A549 (cell line): ENCODE measurements at regions not wholly inside any gene's neighbourhood (a gene's known extent, or its start where the extent isn't known, plus 50 kb on each side); places are given as distances from the start of the nearest gene placed in this dataset.

Source experiments
- ATAC-seq, 2 experiments: fragments of 200-7000 bp in 1 of 2; fragments of >200 bp in 1 of 2; cut with Nextera tagmentation in 1 of 2; cut with Tn5 transposase in 1 of 2; 3 replicates each; pipeline versions ENCODE4 v1.8.0 to v1.9.1; 2018 to 2020; ENCODE audit warnings: mild to moderate bottlenecking in 1 of 2, moderate library complexity in 1 of 2
- CTCF ChIA-PET: fragments of 300-600 bp; sonication (Branson Sonifier 250); formaldehyde crosslinking; extraction: SDS; loops from one replicate; lab custom pipeline; 2021; ENCODE audit warnings: antibody characterized with exemption, inconsistent platforms; lab: Yijun Ruan, JAX
- POLR2A ChIA-PET: fragments of 350-600 bp; formaldehyde crosslinking; extraction: SDS; loops from one replicate; lab custom pipeline; 2021; ENCODE audit warnings: antibody characterized with exemption, inconsistent platforms; lab: Yijun Ruan, JAX
- DNase-seq, 2 experiments: peaks; one replicate each; pipeline versions ENCODE4 v3.0.0 to v3.0.0-alpha.2; 2011 to 2016; ENCODE audit warnings: low read depth in 1 of 2, low spot score in 1 of 2
- FAIRE-seq: peaks from 2 replicates; lab custom pipeline; 2011; peaks lifted over from hg19 to GRCh38; lab: Jason Lieb, UNC
- H3K27ac ChIP-seq, 2 experiments: fragments of >200 bp; sonication (Bioruptor Twin); formaldehyde crosslinking; 3 replicates each; pipeline ENCODE4 v1.5.1; 2016 to 2017
- H3K4me1 ChIP-seq: fragments of >200 bp; sonication (Bioruptor Twin); formaldehyde crosslinking; 3 replicates; pipeline ENCODE4 v1.6.1; 2016
- H3K4me2 ChIP-seq: fragments of >200 bp; sonication (Bioruptor Twin); formaldehyde crosslinking; 3 replicates; pipeline ENCODE4 v1.6.1; 2016
- H3K4me3 ChIP-seq: fragments of >200 bp; sonication (Bioruptor Twin); formaldehyde crosslinking; 3 replicates; pipeline ENCODE4 v1.5.1; 2016
- H3K9me3 ChIP-seq: fragments of >200 bp; sonication (Bioruptor Twin); formaldehyde crosslinking; 3 replicates; pipeline ENCODE4 v1.6.1; 2016
- CBX8 ChIP-seq: fragments of 200-600 bp; sonication (generic); IDR thresholded peaks from 2 replicates; pipeline ENCODE4 v1.6.1; 2016
- CHD4 ChIP-seq: fragments of 200-600 bp; sonication (generic); IDR thresholded peaks from 2 replicates; pipeline ENCODE4 v1.6.1; 2016; ENCODE audit warnings: antibody characterized with exemption, mild to moderate bottlenecking, borderline replicate concordance
- EHF ChIP-seq: fragments of 250-450 bp; sonication (Bioruptor Pico); IDR thresholded peaks from 2 replicates; pipeline ENCODE4 v1.5.0; 2020; ENCODE audit warnings: mild to moderate bottlenecking
- EHMT2 ChIP-seq: fragments of 200-600 bp; sonication (generic); IDR thresholded peaks from 2 replicates; pipeline ENCODE4 v1.6.1; 2016; ENCODE audit warnings: antibody characterized with exemption, low read depth, mild to moderate bottlenecking, moderate library complexity
- ESRRA ChIP-seq: fragments of 150-350 bp; IDR thresholded peaks from 2 replicates; pipeline ENCODE4 v1.6.1; 2014; ENCODE audit warnings: mild to moderate bottlenecking, low read length, borderline replicate concordance
- FOSL2 ChIP-seq, 2 experiments: fragments of 450-650 bp in 1 of 2; fragments of >200 bp in 1 of 2; sonication (Bioruptor Twin) in 1 of 2; formaldehyde crosslinking; IDR thresholded peaks; 2 replicates each; pipeline versions ENCODE4 v1.5.0 to v1.6.1; 2016 to 2020; ENCODE audit warnings: mild to moderate bottlenecking in 1 of 2, moderate library complexity in 1 of 2
- FOXS1 ChIP-seq: fragments of 250-450 bp; sonication (Bioruptor Pico); IDR thresholded peaks from 2 replicates; pipeline ENCODE4 v1.5.0; 2020; ENCODE audit warnings: mild to moderate bottlenecking, moderate library complexity
- GATA3 ChIP-seq: IDR thresholded peaks from 2 replicates; pipeline ENCODE4 v1.6.1; 2012; ENCODE audit warnings: borderline replicate concordance
- HDAC2 ChIP-seq: fragments of 200-600 bp; sonication (generic); IDR thresholded peaks from 2 replicates; pipeline ENCODE4 v1.6.1; 2016
- HOXB5 ChIP-seq: fragments of 250-450 bp; sonication (Bioruptor Pico); IDR thresholded peaks from 2 replicates; pipeline ENCODE4 v1.5.0; 2020; ENCODE audit warnings: mild to moderate bottlenecking, moderate library complexity
- JUN ChIP-seq, 2 experiments: fragments of >200 bp; sonication (Bioruptor Twin); formaldehyde crosslinking; IDR thresholded peaks; 2 replicates in 1 of 2; 3 replicates in 1 of 2; pipeline ENCODE4 v1.6.1; 2016 to 2017
- KDM1A ChIP-seq: fragments of 200-600 bp; sonication (generic); IDR thresholded peaks from 2 replicates; pipeline ENCODE4 v1.6.1; 2016; ENCODE audit warnings: low read depth, mild to moderate bottlenecking
- NFE2L2 ChIP-seq: fragments of 150-350 bp; conservative IDR thresholded peaks from 2 replicates; pipeline ENCODE4 v1.6.1; 2014; ENCODE audit warnings: low read length
- NPAS2 ChIP-seq: fragments of 250-450 bp; sonication (Bioruptor Pico); IDR thresholded peaks from 2 replicates; pipeline ENCODE4 v1.8.0; 2022; ENCODE audit warnings: mild to moderate bottlenecking, moderate library complexity, borderline replicate concordance
- PHF8 ChIP-seq: fragments of 200-600 bp; sonication (generic); IDR thresholded peaks from 2 replicates; pipeline ENCODE4 v1.6.1; 2016; ENCODE audit warnings: low read depth, mild to moderate bottlenecking, antibody characterized with exemption, moderate library complexity, borderline replicate concordance
- POLR2A ChIP-seq: IDR thresholded peaks from 2 replicates; pipeline ENCODE4 v1.6.1; 2012; ENCODE audit warnings: mild to moderate bottlenecking, low read length
- RAD21 ChIP-seq, 2 experiments: fragments of >200 bp in 1 of 2; sonication (Bioruptor Twin) in 1 of 2; formaldehyde crosslinking in 1 of 2; IDR thresholded peaks in 1 of 2; conservative IDR thresholded peaks in 1 of 2; 2 replicates in 1 of 2; 3 replicates in 1 of 2; pipeline ENCODE4 v1.6.1; 2012 to 2018; ENCODE audit warnings: inconsistent platforms in 1 of 2
- RARB ChIP-seq: fragments of 250-450 bp; sonication (Bioruptor Pico); IDR thresholded peaks from 2 replicates; pipeline ENCODE4 v1.8.0; 2021; ENCODE audit warnings: mild to moderate bottlenecking, moderate library complexity
- RFX5 ChIP-seq: fragments of 450-650 bp; IDR thresholded peaks from 2 replicates; pipeline ENCODE4 v1.7.1; 2014; ENCODE audit warnings: antibody characterized with exemption, mild to moderate bottlenecking, moderate library complexity
- SMC3 ChIP-seq: fragments of >200 bp; sonication (Bioruptor Twin); formaldehyde crosslinking; IDR thresholded peaks from 3 replicates; pipeline ENCODE4 v1.6.1; 2018; ENCODE audit warnings: inconsistent platforms
- TP53 ChIP-seq: fragments of 250-450 bp; sonication (Bioruptor Pico); IDR thresholded peaks from 2 replicates; pipeline ENCODE4 v1.5.0; 2021; ENCODE audit warnings: mild to moderate bottlenecking, moderate library complexity
- ZC3H11A ChIP-seq: fragments of 450-650 bp; IDR thresholded peaks from 2 replicates; pipeline ENCODE4 v1.6.1; 2014; ENCODE audit warnings: antibody characterized with exemption, mild to moderate bottlenecking
- ZFP36 ChIP-seq: fragments of 450-650 bp; IDR thresholded peaks from 2 replicates; pipeline ENCODE4 v1.6.1; 2014; ENCODE audit warnings: borderline replicate concordance; ENCODE audit not compliant: partially characterized antibody
- ZNF302 ChIP-seq: fragments of 250-450 bp; sonication (Bioruptor Pico); IDR thresholded peaks from 2 replicates; pipeline ENCODE4 v1.9.0; 2021; ENCODE audit warnings: inconsistent platforms, mild to moderate bottlenecking, moderate library complexity
- ZSCAN20 ChIP-seq: fragments of 250-450 bp; sonication (Bioruptor Pico); IDR thresholded peaks from 2 replicates; pipeline ENCODE4 v1.8.0; 2022; ENCODE audit warnings: mild to moderate bottlenecking, moderate library complexity
- WGBS: methylation state at CpG from one replicate; pipeline ENCODE4 v1.1.6; 2017; ENCODE audit errors: missing lambda C conversion rate; 5-methylcytosine and 5-hydroxymethylcytosine counted together
- TF ChIP-seq, protein P1 (sequence below): fragments of 200-600 bp; sonication (generic); IDR thresholded peaks from 2 replicates; pipeline ENCODE4 v1.6.1; 2016; ENCODE audit warnings: antibody characterized with exemption, mild to moderate bottlenecking, moderate library complexity
- TF ChIP-seq, protein P2 (sequence below): fragments of 250-450 bp; sonication (Bioruptor Pico); IDR thresholded peaks from 2 replicates; pipeline ENCODE4 v1.5.0; 2020; ENCODE audit warnings: low read depth, mild to moderate bottlenecking, moderate library complexity
- TF ChIP-seq, protein P3 (sequence below): fragments of 450-650 bp; IDR thresholded peaks from 2 replicates; pipeline ENCODE4 v1.6.1; 2014; ENCODE audit warnings: antibody characterized with exemption
- TF ChIP-seq, protein P4 (sequence below): IDR thresholded peaks from 2 replicates; pipeline ENCODE4 v1.6.1; 2012
- TF ChIP-seq, protein P5 (sequence below): IDR thresholded peaks from 2 replicates; pipeline ENCODE4 v1.6.1; 2012; ENCODE audit warnings: low read depth, borderline replicate concordance

DNA sequence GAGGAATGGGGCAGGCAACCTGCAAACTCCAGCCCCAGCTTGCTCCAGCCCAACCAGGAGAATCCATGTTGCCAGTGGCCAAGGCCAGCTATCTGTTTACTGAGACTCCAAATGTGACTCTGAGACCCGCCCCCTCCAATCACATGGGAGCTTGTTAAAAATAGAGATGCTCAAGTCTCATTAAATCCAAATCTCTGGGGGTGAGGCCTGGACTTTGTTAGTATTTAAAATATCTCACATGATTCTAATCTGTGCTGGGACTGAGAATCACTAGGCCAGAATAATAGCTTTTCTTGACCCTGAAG lies 224.2 kb upstream of the TBL1XR1 start:
- Histone ChIP-seq H3K27ac (peak overlapping the region; percentile 31 to 35; a peak in 3 of 6 replicates), H3K4me2 (no peak overlapping the region), H3K4me1 (peaks cover 12% of the 10 kb centered on the region; the same call in 2 of the 3 replicates), H3K4me3 (no peak overlapping the region), H3K9me3 (no peaks in the 10 kb centered on the region)
- POLR2A ChIA-PET = no interaction called here
- DNase-seq = no peak
- no peak for ATAC-seq
- no CpG with 5 or more reads among the region's 1 CpG for WGBS
- CTCF ChIA-PET = no interaction called here
- no peak for TF ChIP-seq ZFP36
- no peak for TF ChIP-seq ESRRA
- no peak for TF ChIP-seq CBX8
- TF ChIP-seq ZC3H11A = no peak
- TF ChIP-seq HDAC2 = no peak
- TF ChIP-seq ZNF302 = no peak
- TF ChIP-seq GATA3 = no peak
- TF ChIP-seq RFX5 = no peak
- TF ChIP-seq EHF = no peak
- TF ChIP-seq NPAS2 (CRISPR knock-in tag) = no peak
- FAIRE-seq = no peak

DNA sequence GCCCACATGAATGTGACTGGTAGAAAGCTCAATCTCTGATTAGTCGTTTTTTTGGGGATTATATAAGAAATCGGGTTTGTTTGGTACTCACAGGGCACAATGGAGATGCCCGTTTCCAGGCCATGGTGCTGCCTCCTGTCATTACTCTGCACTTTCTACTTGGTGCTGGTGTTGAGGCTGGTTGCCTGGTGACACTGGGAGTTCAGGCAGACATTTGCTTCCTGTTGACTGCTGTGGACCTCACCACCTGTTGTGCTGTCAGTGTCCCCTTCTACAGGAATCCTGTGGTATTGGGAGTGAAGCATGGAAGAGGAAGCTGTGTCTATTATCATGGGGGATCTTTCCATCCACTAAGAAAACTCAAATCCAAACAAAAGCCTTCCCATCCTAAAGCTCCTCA lies 227.2 kb upstream of the TBL1XR1 start:
- Histone ChIP-seq H3K4me2 (no peak overlapping the region), H3K27ac (no peak overlapping the region), H3K9me3 (no peaks in the 10 kb centered on the region), H3K4me3 (no peak overlapping the region), H3K4me1 (peaks cover 12% of the 10 kb centered on the region; the same call in 2 of the 3 replicates)
- TF ChIP-seq, protein P1, sequence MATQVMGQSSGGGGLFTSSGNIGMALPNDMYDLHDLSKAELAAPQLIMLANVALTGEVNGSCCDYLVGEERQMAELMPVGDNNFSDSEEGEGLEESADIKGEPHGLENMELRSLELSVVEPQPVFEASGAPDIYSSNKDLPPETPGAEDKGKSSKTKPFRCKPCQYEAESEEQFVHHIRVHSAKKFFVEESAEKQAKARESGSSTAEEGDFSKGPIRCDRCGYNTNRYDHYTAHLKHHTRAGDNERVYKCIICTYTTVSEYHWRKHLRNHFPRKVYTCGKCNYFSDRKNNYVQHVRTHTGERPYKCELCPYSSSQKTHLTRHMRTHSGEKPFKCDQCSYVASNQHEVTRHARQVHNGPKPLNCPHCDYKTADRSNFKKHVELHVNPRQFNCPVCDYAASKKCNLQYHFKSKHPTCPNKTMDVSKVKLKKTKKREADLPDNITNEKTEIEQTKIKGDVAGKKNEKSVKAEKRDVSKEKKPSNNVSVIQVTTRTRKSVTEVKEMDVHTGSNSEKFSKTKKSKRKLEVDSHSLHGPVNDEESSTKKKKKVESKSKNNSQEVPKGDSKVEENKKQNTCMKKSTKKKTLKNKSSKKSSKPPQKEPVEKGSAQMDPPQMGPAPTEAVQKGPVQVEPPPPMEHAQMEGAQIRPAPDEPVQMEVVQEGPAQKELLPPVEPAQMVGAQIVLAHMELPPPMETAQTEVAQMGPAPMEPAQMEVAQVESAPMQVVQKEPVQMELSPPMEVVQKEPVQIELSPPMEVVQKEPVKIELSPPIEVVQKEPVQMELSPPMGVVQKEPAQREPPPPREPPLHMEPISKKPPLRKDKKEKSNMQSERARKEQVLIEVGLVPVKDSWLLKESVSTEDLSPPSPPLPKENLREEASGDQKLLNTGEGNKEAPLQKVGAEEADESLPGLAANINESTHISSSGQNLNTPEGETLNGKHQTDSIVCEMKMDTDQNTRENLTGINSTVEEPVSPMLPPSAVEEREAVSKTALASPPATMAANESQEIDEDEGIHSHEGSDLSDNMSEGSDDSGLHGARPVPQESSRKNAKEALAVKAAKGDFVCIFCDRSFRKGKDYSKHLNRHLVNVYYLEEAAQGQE = no peak
- TF ChIP-seq FOSL2 (IDR thresholded peaks at IDR 0.05) (no peak), FOSL2 (CRISPR knock-in tag; IDR thresholded peaks at IDR 0.05) (no peak), CHD4 (no peak), ZSCAN20 (CRISPR knock-in tag) (no peak), ZFP36 (no peak), HOXB5 (CRISPR knock-in tag) (no peak), JUN (IDR thresholded peaks at IDR 0.05) (no peak), RAD21 (conservative IDR thresholded peaks at IDR 0.05 in 1 of 2, IDR thresholded peaks at IDR 0.05 in 1 of 2) (no peak), RARB (CRISPR knock-in tag) (no peak), KDM1A (no peak), POLR2A (no peak), NPAS2 (CRISPR knock-in tag) (no peak), FOXS1 (no peak), NFE2L2 (no peak)
- TF ChIP-seq, protein P2, sequence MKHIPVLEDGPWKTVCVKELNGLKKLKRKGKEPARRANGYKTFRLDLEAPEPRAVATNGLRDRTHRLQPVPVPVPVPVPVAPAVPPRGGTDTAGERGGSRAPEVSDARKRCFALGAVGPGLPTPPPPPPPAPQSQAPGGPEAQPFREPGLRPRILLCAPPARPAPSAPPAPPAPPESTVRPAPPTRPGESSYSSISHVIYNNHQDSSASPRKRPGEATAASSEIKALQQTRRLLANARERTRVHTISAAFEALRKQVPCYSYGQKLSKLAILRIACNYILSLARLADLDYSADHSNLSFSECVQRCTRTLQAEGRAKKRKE (CRISPR knock-in tag) = no peak
- ChIA-PET POLR2A (no interaction called here), CTCF (no interaction called here)
- FAIRE-seq (no peak), ATAC-seq (no peak), DNase-seq (no peak)
- WGBS = 65% methylated on average over 3 of the region's 3 CpGs

DNA sequence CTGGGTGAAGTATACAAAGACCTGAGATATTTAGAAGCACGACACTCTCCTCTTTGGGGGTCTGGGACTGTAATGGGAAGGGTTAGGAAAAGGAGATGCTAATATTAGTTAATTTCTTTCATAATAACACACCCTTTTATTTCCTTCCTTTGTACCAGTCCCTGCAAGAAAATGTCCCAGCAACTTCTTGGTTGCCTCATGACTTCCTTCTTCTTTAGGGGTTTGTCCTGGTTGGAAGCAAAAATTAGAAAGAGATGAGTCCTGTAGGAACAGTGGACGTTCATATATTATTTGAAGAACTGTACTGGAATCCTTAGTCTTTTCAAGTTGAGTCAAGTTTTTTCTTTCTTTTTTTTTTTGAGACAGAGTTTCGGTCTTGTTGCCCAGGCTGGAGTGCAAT lies 227.8 kb upstream of the TBL1XR1 start:
- DNase-seq (no peak), ATAC-seq (no peak), FAIRE-seq (no peak)
- ChIA-PET POLR2A (no interaction called here), CTCF (no interaction called here)
- H3K4me3 ChIP-seq = no peak overlapping the region
- H3K9me3 ChIP-seq = no peaks in the 10 kb centered on the region
- WGBS = 76% methylated on average over 3 of the region's 3 CpGs
- no peak overlapping the region for H3K4me2 ChIP-seq
- H3K4me1 ChIP-seq = peaks cover 10% of the 10 kb centered on the region; the same call in 2 of the 3 replicates
- H3K27ac ChIP-seq = no peak overlapping the region
- TF ChIP-seq FOSL2 (IDR thresholded peaks at IDR 0.05) = no peak
- TF ChIP-seq FOSL2 (CRISPR knock-in tag; IDR thresholded peaks at IDR 0.05) = no peak
- no peak for TF ChIP-seq HOXB5 (CRISPR knock-in tag)
- no peak for TF ChIP-seq TP53
- TF ChIP-seq SMC3 = no peak
- TF ChIP-seq EHMT2 = no peak
- TF ChIP-seq PHF8 = no peak
- no peak for TF ChIP-seq ZNF302
- TF ChIP-seq, protein P3, sequence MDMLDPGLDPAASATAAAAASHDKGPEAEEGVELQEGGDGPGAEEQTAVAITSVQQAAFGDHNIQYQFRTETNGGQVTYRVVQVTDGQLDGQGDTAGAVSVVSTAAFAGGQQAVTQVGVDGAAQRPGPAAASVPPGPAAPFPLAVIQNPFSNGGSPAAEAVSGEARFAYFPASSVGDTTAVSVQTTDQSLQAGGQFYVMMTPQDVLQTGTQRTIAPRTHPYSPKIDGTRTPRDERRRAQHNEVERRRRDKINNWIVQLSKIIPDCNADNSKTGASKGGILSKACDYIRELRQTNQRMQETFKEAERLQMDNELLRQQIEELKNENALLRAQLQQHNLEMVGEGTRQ = no peak
- no peak for TF ChIP-seq ESRRA
- TF ChIP-seq, protein P4, sequence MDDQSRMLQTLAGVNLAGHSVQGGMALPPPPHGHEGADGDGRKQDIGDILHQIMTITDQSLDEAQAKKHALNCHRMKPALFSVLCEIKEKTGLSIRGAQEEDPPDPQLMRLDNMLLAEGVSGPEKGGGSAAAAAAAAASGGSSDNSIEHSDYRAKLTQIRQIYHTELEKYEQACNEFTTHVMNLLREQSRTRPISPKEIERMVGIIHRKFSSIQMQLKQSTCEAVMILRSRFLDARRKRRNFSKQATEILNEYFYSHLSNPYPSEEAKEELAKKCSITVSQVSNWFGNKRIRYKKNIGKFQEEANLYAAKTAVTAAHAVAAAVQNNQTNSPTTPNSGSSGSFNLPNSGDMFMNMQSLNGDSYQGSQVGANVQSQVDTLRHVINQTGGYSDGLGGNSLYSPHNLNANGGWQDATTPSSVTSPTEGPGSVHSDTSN = no peak
- no peak for TF ChIP-seq NPAS2 (CRISPR knock-in tag)
- TF ChIP-seq, protein P5, sequence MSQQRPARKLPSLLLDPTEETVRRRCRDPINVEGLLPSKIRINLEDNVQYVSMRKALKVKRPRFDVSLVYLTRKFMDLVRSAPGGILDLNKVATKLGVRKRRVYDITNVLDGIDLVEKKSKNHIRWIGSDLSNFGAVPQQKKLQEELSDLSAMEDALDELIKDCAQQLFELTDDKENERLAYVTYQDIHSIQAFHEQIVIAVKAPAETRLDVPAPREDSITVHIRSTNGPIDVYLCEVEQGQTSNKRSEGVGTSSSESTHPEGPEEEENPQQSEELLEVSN = no peak
